Sigmoid colon (tissue), 6 donors: ENCODE measurements at regions not wholly inside any gene's neighbourhood (a gene's known extent, or its start where the extent isn't known, plus 50 kb on each side); places are given as distances from the start of the nearest gene placed in this dataset.

Experiments used
- DNase-seq: peaks from one replicate; pipeline ENCODE4 v3.0.0-alpha.2; 2019
- H3K27ac ChIP-seq, 4 donors: fragments of 200-600 bp; sonication (generic); one replicate each; pipeline ENCODE4 v1.5.1; 2016 to 2019; ENCODE audit warnings: mild to moderate bottlenecking in 1 of 4
- H3K27me3 ChIP-seq, 3 donors: fragments of 200-600 bp; sonication (generic); one replicate each; pipeline ENCODE4 v1.5.1; 2019; ENCODE audit warnings: mild to moderate bottlenecking in 1 of 3
- H3K36me3 ChIP-seq, 4 donors: fragments of 200-600 bp; sonication (generic); one replicate each; pipeline ENCODE4 v1.5.1; 2016 to 2019
- H3K4me1 ChIP-seq, 4 donors: fragments of 200-600 bp; sonication (generic); one replicate each; pipeline ENCODE4 v1.5.1; 2017 to 2019
- H3K4me3 ChIP-seq, 4 donors: fragments of 200-600 bp; sonication (generic); one replicate each; pipeline ENCODE4 v1.5.1; 2017 to 2019; ENCODE audit warnings: mild to moderate bottlenecking in 2 of 4, moderate library complexity in 1 of 4
- H3K9me3 ChIP-seq, 4 donors: fragments of 200-600 bp in 3 of 4; sonication (generic) in 3 of 4; one replicate each; pipeline versions ENCODE4 v1.5.1 to v1.6.1; 2013 to 2019
- CTCF ChIP-seq, 4 experiments: fragments of 450-650 bp in 3 of 4; fragments of 200-600 bp in 1 of 4; IDR thresholded peaks; one replicate each; pipeline ENCODE4 v1.5.1; 2016 to 2019; ENCODE audit warnings: antibody characterized with exemption in 4 of 4, mild to moderate bottlenecking in 3 of 4, moderate library complexity in 2 of 4
- EP300 ChIP-seq, 4 donors: sonication (generic); formaldehyde crosslinking; IDR thresholded peaks; one replicate each; pipeline ENCODE4 v1.6.1; 2017; ENCODE audit warnings: antibody characterized with exemption in 4 of 4
- POLR2A ChIP-seq, 2 donors: fragments of 450-650 bp; IDR thresholded peaks; one replicate each; pipeline ENCODE4 v1.6.1; 2016; ENCODE audit warnings: antibody characterized with exemption in 2 of 2, mild to moderate bottlenecking in 2 of 2, moderate library complexity in 2 of 2
- POLR2AphosphoS5 ChIP-seq, 4 donors: sonication (generic); formaldehyde crosslinking; IDR thresholded peaks; one replicate each; pipeline ENCODE4 v1.6.1; 2017; ENCODE audit warnings: antibody characterized with exemption in 4 of 4
- WGBS, 2 donors: extraction: QIAGEN DNeasy Blood & Tissue Kit; methylation state at CpG; one replicate each; pipeline ENCODE4 v1.1.7; 2013; 5-methylcytosine and 5-hydroxymethylcytosine counted together
- intact Hi-C: fragments of 100-400 bp; cut with DNase I; formaldehyde crosslinking; loops from one replicate; pipeline ENCODE4 v1.15.1; 2023
- donor health status: healthy with polysubstance abuse.
- donor health status: healthy.

- no peaks in the 10 kb centered on the region for H3K4me1 ChIP-seq
- 97 to 99% methylated on average over 1 of the region's 1 CpG for WGBS, 2 donors
Measured at GRCh38 chr2:128455721-128456050, 137.0 kb upstream of the HS6ST1 start.

GRCh38 chr2:128456281-128456680 lies 137.6 kb upstream of the HS6ST1 start:
- intact Hi-C loops = no loop called here
- 85 to 88% methylated on average over 5 of the region's 5 CpGs for WGBS, 2 donors
- DNase-seq = no peak
- no peaks in the 10 kb centered on the region for H3K36me3 ChIP-seq
- H3K9me3 ChIP-seq = peaks cover 0 to 3% (median 1%) of the 10 kb centered on the region in 4 donors
- H3K4me3 ChIP-seq = no peak overlapping the region
- no peak overlapping the region for H3K27ac ChIP-seq
- H3K27me3 ChIP-seq = no peaks in the 10 kb centered on the region
- H3K4me1 ChIP-seq = no peaks in the 10 kb centered on the region
- TF ChIP-seq CTCF (IDR thresholded peaks at IDR 0.05) (no peak), POLR2AphosphoS5 (IDR thresholded peaks at IDR 0.05) (no peak), POLR2A (IDR thresholded peaks at IDR 0.05) (no peak), EP300 (IDR thresholded peaks at IDR 0.05) (no peak)

More at GRCh38 chr2:128455721-128456050, 137.0 kb upstream of the HS6ST1 start:
- Histone ChIP-seq H3K27me3 (no peaks in the 10 kb centered on the region), H3K9me3 (peaks cover 0 to 3% (median 1%) of the 10 kb centered on the region in 4 donors), H3K27ac (no peak overlapping the region), H3K36me3 (no peaks in the 10 kb centered on the region), H3K4me3 (no peak overlapping the region)
- TF ChIP-seq POLR2A (IDR thresholded peaks at IDR 0.05) (no peak), POLR2AphosphoS5 (IDR thresholded peaks at IDR 0.05) (no peak), EP300 (IDR thresholded peaks at IDR 0.05) (no peak), CTCF (IDR thresholded peaks at IDR 0.05) (no peak)
- intact Hi-C loops = no loop called here
- no peak for DNase-seq

GRCh38 chr2:128457006-128457604 lies 138.4 kb upstream of the HS6ST1 start:
- H3K36me3 ChIP-seq = no peaks in the 10 kb centered on the region
- no peaks in the 10 kb centered on the region for H3K4me1 ChIP-seq
- peaks cover 0 to 3% (median 1%) of the 10 kb centered on the region in 4 donors for H3K9me3 ChIP-seq
- no peak overlapping the region for H3K4me3 ChIP-seq
- no peaks in the 10 kb centered on the region for H3K27me3 ChIP-seq
- intact Hi-C loops = no loop called here
- 96 to 98% methylated on average over 4 of the region's 4 CpGs for WGBS, 2 donors
- no peak for DNase-seq
- TF ChIP-seq EP300 (IDR thresholded peaks at IDR 0.05) = no peak
- no peak for TF ChIP-seq POLR2AphosphoS5 (IDR thresholded peaks at IDR 0.05)
- no peak for TF ChIP-seq CTCF (IDR thresholded peaks at IDR 0.05)
- no peak for TF ChIP-seq POLR2A (IDR thresholded peaks at IDR 0.05)
- H3K27ac ChIP-seq = no peak overlapping the region

GRCh38 chr2:128457716-128458115 lies 139.0 kb upstream of the HS6ST1 start:
- H3K36me3 ChIP-seq = no peaks in the 10 kb centered on the region
- H3K4me3 ChIP-seq = no peak overlapping the region
- peaks cover 0 to 3% (median 1%) of the 10 kb centered on the region in 4 donors for H3K9me3 ChIP-seq
- no peaks in the 10 kb centered on the region for H3K27me3 ChIP-seq
- no peak for DNase-seq
- intact Hi-C loops = no loop called here
- H3K27ac ChIP-seq = no peak overlapping the region
- H3K4me1 ChIP-seq = no peaks in the 10 kb centered on the region
- TF ChIP-seq POLR2AphosphoS5 (IDR thresholded peaks at IDR 0.05) (no peak), EP300 (IDR thresholded peaks at IDR 0.05) (no peak), POLR2A (IDR thresholded peaks at IDR 0.05) (no peak), CTCF (IDR thresholded peaks at IDR 0.05) (no peak)
- WGBS, 2 donors = 62 to 80% methylated on average over 5 of the region's 5 CpGs

- DNase-seq = no peak
- TF ChIP-seq POLR2A (IDR thresholded peaks at IDR 0.05) = no peak
- TF ChIP-seq POLR2AphosphoS5 (IDR thresholded peaks at IDR 0.05) = no peak
- no peak for TF ChIP-seq CTCF (IDR thresholded peaks at IDR 0.05)
- TF ChIP-seq EP300 (IDR thresholded peaks at IDR 0.05) = no peak
- peaks cover 0 to 3% (median 1%) of the 10 kb centered on the region in 4 donors for H3K9me3 ChIP-seq
- no peaks in the 10 kb centered on the region for H3K36me3 ChIP-seq
- no peaks in the 10 kb centered on the region for H3K4me1 ChIP-seq
- H3K4me3 ChIP-seq = no peak overlapping the region
- intact Hi-C loops = no loop called here
- H3K27me3 ChIP-seq = no peaks in the 10 kb centered on the region
- 38 to 53% methylated on average over 2 of the region's 2 CpGs for WGBS, 2 donors
- no peak overlapping the region for H3K27ac ChIP-seq
Measured at GRCh38 chr2:128458505-128458904, 139.8 kb upstream of the HS6ST1 start.
